ENCODE measurements at regions not wholly inside any gene's neighbourhood (a gene's known extent, or its start where the extent isn't known, plus 50 kb on each side); places are given as distances from the start of the nearest gene placed in this dataset.

- no peak for DNase-seq (ENCODE audit: low spot score)
- TF ChIP-seq CTCF (IDR thresholded peaks at IDR 0.05) = no peak
- Histone ChIP-seq H3K4me3 (no peak overlapping the region), H3K27ac (no peak overlapping the region)
Observed at GRCh38 chr22:34108168-34108567, 187.9 kb upstream of the LARGE1 start.

- Histone ChIP-seq H3K4me3 (no peak overlapping the region), H3K27ac (no peak overlapping the region)
- TF ChIP-seq CTCF (IDR thresholded peaks at IDR 0.05) = peak; percentile 29
- DNase-seq (ENCODE audit: low spot score) = no peak
Observed at GRCh38 chr22:34111210-34111824, 191.0 kb upstream of the LARGE1 start.

GRCh38 chr22:34113381-34113780 lies 193.1 kb upstream of the LARGE1 start:
- no peak overlapping the region for H3K27ac ChIP-seq
- no peak for TF ChIP-seq CTCF (IDR thresholded peaks at IDR 0.05)
- no peak for DNase-seq (ENCODE audit: low spot score)

GRCh38 chr22:34114406-34114805 lies 194.1 kb upstream of the LARGE1 start:
- TF ChIP-seq CTCF (IDR thresholded peaks at IDR 0.05) = no peak
- Histone ChIP-seq H3K27ac (no peak overlapping the region), H3K4me3 (no peak overlapping the region)
- DNase-seq (ENCODE audit: low spot score) = no peak

More at GRCh38 chr22:34113381-34113780, 193.1 kb upstream of the LARGE1 start:
- H3K4me3 ChIP-seq = no peak overlapping the region

- no peak for TF ChIP-seq CTCF (IDR thresholded peaks at IDR 0.05)
- H3K27ac ChIP-seq = no peak overlapping the region
- DNase-seq (ENCODE audit: low spot score) = no peak
- H3K4me3 ChIP-seq = no peak overlapping the region
Observed at GRCh38 chr22:34115722-34116121, 195.4 kb upstream of the LARGE1 start.

- TF ChIP-seq CTCF (IDR thresholded peaks at IDR 0.05) = no peak
- H3K4me3 ChIP-seq = no peak overlapping the region
- DNase-seq (ENCODE audit: low spot score) = no peak
- H3K27ac ChIP-seq = no peak overlapping the region
Observed at GRCh38 chr22:34116126-34116525, 195.8 kb upstream of the LARGE1 start.

- H3K4me3 ChIP-seq = no peak overlapping the region
- no peak for DNase-seq (ENCODE audit: low spot score)
- no peak overlapping the region for H3K27ac ChIP-seq
- no peak for TF ChIP-seq CTCF (IDR thresholded peaks at IDR 0.05)
Observed at GRCh38 chr22:34122042-34122441, 201.8 kb upstream of the LARGE1 start.
